HL-60/S4 treated with retinoic acid at 250 ng/mL for 4 days and 3 days (cell line): ENCODE measurements at regions not wholly inside any gene's neighbourhood (a gene's known extent, or its start where the extent isn't known, plus 50 kb on each side); places are given as distances from the start of the nearest gene placed in this dataset.

ENCODE experiments used
- in situ Hi-C: fragments of 300-500 bp; cut with MboI; formaldehyde crosslinking; loops from 2 replicates; pipeline ENCODE4 v1.7.0; 2022; ENCODE audit warnings: low sequenced_read_pairs

GRCh38 chr6:164926686-164927085 lies 382.7 kb downstream of the C6orf118 start:
- in situ Hi-C loops, result no loop called here

GRCh38 chr6:164925681-164926530 lies 383.5 kb downstream of the C6orf118 start:
- in situ Hi-C loops, result no loop called here

GRCh38 chr6:164924674-164925073 lies 384.7 kb downstream of the C6orf118 start:
- in situ Hi-C loops, result no loop called here

GRCh38 chr6:164917211-164917610 lies 392.2 kb downstream of the C6orf118 start:
- in situ Hi-C loops, result no loop called here

- in situ Hi-C loops, result no loop called here
These were observed 393.3 kb downstream of the C6orf118 start for GRCh38 chr6:164916087-164916486.

- in situ Hi-C loops, result no loop called here
These were observed 397.4 kb downstream of the C6orf118 start for GRCh38 chr6:164911873-164912580.

- in situ Hi-C loops, result no loop called here
These were observed 398.3 kb downstream of the C6orf118 start for GRCh38 chr6:164911151-164911550.

- in situ Hi-C loops, result no loop called here
These were observed 402.6 kb downstream of the C6orf118 start for GRCh38 chr6:164906766-164907165.

GRCh38 chr6:164905311-164905710 lies 404.1 kb downstream of the C6orf118 start:
- in situ Hi-C loops, result no loop called here

GRCh38 chr6:164898412-164898811 lies 411.0 kb downstream of the C6orf118 start:
- in situ Hi-C loops, result no loop called here

- in situ Hi-C loops, result no loop called here
These were observed 411.7 kb downstream of the C6orf118 start for GRCh38 chr6:164897523-164898235.

GRCh38 chr6:164889980-164890379 lies 419.4 kb downstream of the C6orf118 start:
- in situ Hi-C loops, result no loop called here

GRCh38 chr6:164887660-164888059 lies 421.7 kb downstream of the C6orf118 start:
- in situ Hi-C loops, result no loop called here

GRCh38 chr6:164882236-164882635 lies 427.2 kb downstream of the C6orf118 start:
- in situ Hi-C loops, result no loop called here

- in situ Hi-C loops, result no loop called here
These were observed 437.6 kb downstream of the C6orf118 start for GRCh38 chr6:164871783-164872182.

GRCh38 chr6:164870164-164870563 lies 439.2 kb downstream of the C6orf118 start:
- in situ Hi-C loops, result no loop called here

- in situ Hi-C loops, result no loop called here
These were observed 447.4 kb downstream of the C6orf118 start for GRCh38 chr6:164861967-164862366.

GRCh38 chr6:164859816-164860215 lies 449.6 kb downstream of the C6orf118 start:
- in situ Hi-C loops, result no loop called here

GRCh38 chr6:164856138-164856537 lies 453.3 kb downstream of the C6orf118 start:
- in situ Hi-C loops, result no loop called here

GRCh38 chr6:164855281-164855680 lies 454.1 kb downstream of the C6orf118 start:
- in situ Hi-C loops, result no loop called here

GRCh38 chr6:164854526-164854925 lies 454.9 kb downstream of the C6orf118 start:
- in situ Hi-C loops, result no loop called here

GRCh38 chr6:164845773-164846172 lies 463.6 kb downstream of the C6orf118 start:
- in situ Hi-C loops, result no loop called here
